Astrocyte of the cerebellum (primary cell): ENCODE measurements at regions not wholly inside any gene's neighbourhood (a gene's known extent, or its start where the extent isn't known, plus 50 kb on each side); places are given as distances from the start of the nearest gene placed in this dataset.

Experiments used
- DNase-seq: peaks from one replicate; pipeline ENCODE4 v3.0.0-alpha.2; 2011; ENCODE audit warnings: low read depth
- H3K4me3 ChIP-seq: 2 replicates; pipeline ENCODE4 v1.5.1; 2011; ENCODE audit warnings: mild to moderate bottlenecking, low read depth, low read length, moderate library complexity
- in situ Hi-C: cut with HindIII; loops from 2 replicates; pipeline ENCODE4 v1.10.0; 2017; ENCODE audit warnings: low sequenced_read_pairs
- TF ChIP-seq, protein P1 (sequence below): IDR thresholded peaks from 2 replicates; pipeline ENCODE4 v1.5.1; 2012; ENCODE audit warnings: low read length, low read depth, moderate library complexity, mild to moderate bottlenecking; ENCODE audit errors: missing control alignments

DNA sequence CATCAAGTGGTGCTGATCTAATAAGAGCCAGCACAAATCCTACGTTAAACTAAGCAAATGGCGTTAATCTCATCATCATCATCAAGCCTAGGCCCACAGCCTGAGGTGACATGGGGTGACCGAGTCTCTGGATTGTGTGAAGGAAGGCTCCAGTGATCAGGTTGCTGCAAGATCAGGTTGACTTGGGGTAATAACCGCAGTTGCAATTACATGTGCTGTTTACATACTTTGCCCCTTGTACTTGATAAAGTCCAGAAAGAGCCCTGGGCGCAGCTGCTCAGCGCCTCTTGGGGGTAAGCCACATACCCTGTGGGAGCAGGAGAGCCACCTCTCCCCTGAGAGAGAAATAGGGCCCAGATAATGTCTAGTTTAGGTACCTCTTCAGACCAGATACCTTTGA lies 228.1 kb downstream of the WDR11 start:
- in situ Hi-C loops: no loop called here
- DNase-seq: no peak

DNA sequence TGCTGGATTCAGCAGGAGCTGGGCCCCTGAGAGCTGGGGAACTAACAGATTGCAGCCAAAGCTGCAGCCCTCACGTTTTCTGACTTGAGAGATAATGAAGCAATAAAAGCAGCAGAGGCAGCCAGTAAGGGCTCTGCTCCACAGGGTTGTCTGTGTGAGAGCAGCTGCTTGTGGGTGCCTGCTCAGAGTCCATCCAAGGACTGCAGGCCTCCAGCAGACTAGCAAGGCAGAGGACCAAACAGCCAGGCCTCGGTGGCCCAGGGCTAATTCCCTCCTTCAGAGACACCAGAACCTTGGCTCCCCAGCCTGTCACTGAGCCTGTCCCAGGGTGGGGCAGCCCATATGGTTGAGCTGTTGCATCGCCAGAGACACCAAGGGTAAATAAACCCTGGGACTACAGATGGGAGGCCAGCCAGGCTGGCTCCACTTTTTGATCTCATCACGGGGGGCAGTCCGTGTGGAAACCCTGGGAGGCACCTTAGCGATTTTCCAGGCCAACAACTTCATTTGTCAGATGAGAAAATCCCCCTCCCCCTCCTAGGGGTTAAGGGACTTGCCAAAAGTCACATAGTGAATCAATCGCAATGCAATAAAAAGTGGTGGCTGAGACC lies 229.2 kb downstream of the WDR11 start:
- in situ Hi-C loops: no loop called here
- H3K4me3 ChIP-seq: no peak overlapping the region
- TF ChIP-seq, protein P1, sequence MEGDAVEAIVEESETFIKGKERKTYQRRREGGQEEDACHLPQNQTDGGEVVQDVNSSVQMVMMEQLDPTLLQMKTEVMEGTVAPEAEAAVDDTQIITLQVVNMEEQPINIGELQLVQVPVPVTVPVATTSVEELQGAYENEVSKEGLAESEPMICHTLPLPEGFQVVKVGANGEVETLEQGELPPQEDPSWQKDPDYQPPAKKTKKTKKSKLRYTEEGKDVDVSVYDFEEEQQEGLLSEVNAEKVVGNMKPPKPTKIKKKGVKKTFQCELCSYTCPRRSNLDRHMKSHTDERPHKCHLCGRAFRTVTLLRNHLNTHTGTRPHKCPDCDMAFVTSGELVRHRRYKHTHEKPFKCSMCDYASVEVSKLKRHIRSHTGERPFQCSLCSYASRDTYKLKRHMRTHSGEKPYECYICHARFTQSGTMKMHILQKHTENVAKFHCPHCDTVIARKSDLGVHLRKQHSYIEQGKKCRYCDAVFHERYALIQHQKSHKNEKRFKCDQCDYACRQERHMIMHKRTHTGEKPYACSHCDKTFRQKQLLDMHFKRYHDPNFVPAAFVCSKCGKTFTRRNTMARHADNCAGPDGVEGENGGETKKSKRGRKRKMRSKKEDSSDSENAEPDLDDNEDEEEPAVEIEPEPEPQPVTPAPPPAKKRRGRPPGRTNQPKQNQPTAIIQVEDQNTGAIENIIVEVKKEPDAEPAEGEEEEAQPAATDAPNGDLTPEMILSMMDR: no peak
- no peak for DNase-seq

More for the DNA sequence above, 228.1 kb downstream of the WDR11 start:
- TF ChIP-seq, protein P1: no peak
- no peak overlapping the region for H3K4me3 ChIP-seq

DNA sequence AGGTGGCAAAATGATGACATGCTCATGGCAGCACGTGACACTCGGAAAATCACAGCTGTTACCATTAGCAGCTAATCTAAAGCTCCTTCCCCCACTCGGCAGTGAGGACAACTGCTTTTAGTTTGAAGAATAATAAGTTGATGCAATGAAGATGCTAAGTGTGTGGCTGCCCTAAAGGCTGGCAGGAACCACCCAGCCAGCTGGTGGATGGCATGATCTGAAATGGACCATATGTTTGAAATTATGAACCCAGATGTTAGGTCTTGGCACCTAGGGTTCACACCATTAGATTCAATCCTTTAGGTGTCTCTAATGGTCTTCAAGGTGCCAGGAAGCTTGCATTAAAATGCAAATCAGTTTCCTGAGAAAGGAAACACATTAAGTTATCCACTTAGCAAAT lies 230.1 kb downstream of the WDR11 start:
- no peak for DNase-seq
- in situ Hi-C loops: no loop called here
- H3K4me3 ChIP-seq: no peak overlapping the region
- TF ChIP-seq, protein P1: no peak

DNA sequence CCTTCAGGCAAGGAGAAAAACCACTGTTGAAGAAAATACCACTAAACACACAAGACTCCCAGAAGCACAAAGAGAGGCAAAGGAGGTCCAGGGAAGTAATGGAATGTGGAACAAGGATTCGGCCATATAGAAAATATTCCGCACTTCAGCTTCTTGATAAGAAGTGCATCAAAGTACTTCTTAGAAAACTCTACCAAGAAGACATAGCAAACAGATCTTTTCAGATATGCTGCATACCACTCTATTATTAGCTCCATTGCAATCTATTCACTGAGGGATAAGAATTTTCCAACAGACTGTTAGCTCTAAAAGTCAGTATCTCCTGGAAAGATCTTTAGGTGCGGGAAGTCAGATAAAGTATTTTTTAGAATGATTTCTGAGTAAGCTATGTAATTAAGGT lies 231.8 kb downstream of the WDR11 start:
- TF ChIP-seq, protein P1: no peak
- no peak overlapping the region for H3K4me3 ChIP-seq
- in situ Hi-C loops: no loop called here
- no peak for DNase-seq

DNA sequence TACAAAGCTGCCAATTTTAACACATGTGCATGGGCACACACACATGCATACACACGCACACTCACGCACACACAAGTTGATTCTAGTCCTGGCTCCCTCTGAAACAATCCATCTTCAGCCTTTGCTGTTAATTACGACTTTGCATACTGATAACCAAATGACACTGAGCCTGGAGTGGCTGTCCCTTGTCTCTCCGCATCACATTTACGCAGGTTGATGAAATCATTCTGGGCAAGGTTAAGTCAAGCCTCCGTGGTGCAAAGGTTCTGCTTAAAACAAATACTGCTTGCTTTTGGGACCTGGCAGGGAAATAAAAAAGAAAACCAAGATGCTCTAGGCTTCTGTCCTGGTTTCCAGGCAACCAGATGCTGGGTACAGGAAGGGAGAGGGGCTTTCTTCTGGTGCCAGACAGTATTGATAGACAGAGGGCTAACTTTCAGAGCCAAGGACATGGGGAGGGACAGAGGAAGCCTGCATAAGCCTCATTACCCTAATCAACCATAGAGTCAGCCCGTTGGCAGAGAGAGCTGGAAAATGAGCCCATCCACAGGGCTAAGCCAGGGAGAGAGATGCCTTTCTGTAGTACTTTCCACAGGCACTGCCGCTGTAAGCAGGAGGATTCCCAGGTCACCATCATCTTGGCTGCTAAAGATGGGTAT lies 233.0 kb downstream of the WDR11 start:
- TF ChIP-seq, protein P1: no peak
- no peak overlapping the region for H3K4me3 ChIP-seq
- DNase-seq: no peak
- in situ Hi-C loops: no loop called here

DNA sequence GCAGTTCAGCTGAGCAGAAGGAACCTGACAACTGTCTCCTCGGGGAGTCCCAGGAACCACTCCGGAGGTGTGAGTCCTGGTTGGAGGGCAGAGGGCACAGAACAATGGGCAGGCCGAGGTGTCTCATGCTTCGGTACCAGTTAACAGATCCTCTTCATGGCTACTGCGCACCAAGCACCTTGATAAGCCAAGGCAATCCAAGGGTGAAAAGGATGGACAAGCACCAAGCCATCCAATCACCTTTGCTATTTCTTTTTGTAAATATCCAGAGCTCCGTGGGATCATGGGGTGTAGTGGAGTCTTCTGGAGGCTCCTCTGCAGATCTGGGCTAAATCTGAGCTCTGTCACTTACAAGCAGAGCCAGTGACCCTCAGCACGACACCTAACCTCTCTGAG lies 233.5 kb downstream of the WDR11 start:
- in situ Hi-C loops: no loop called here

More for the DNA sequence above, 233.5 kb downstream of the WDR11 start:
- no peak overlapping the region for H3K4me3 ChIP-seq
- TF ChIP-seq, protein P1: no peak
- no peak for DNase-seq
